Right lobe of liver (tissue), 4 donors: ENCODE measurements at regions not wholly inside any gene's neighbourhood (a gene's known extent, or its start where the extent isn't known, plus 50 kb on each side); places are given as distances from the start of the nearest gene placed in this dataset.

ENCODE experiments used
- POLR2A ChIP-seq: fragments of 450-650 bp; IDR thresholded peaks from one replicate; pipeline ENCODE4 v1.6.1; 2017; ENCODE audit warnings: antibody characterized with exemption, mild to moderate bottlenecking
- TF ChIP-seq, protein P1 (sequence below), 4 donors: fragments of 200-600 bp in 3 of 4; fragments of 450-650 bp in 1 of 4; IDR thresholded peaks; one replicate each; pipeline versions ENCODE4 v1.5.1 to v1.8.0; 2016 to 2022; ENCODE audit warnings: antibody characterized with exemption in 4 of 4, mild to moderate bottlenecking in 2 of 4
- donor health status: DM: no; HTN: no; CAD: no.
- donor health status: DM: no; HTN: no; CAD: no.
- donor health status: DM: no; HTN: yes; CAD: no.

DNA sequence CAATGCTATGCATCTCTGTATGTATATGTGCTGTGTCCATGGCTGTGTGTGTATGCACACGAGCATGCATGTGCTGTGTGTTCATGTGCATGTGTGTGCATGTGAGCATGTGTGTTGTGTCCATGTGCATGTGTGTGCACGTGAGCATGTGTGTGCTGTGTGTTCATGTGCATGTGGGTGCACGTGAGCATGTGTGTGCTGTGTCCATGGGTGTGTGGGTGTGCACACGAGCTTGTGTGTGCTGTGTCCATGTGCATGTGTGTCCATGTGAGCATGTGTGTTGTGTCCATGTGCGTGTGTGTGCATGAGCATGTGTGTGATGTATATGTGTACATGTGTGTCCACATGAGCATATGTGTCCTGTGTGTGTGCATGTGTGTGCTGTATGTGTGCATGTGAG, 414.4 kb upstream of the SALL3 start:
- TF ChIP-seq, protein P1, sequence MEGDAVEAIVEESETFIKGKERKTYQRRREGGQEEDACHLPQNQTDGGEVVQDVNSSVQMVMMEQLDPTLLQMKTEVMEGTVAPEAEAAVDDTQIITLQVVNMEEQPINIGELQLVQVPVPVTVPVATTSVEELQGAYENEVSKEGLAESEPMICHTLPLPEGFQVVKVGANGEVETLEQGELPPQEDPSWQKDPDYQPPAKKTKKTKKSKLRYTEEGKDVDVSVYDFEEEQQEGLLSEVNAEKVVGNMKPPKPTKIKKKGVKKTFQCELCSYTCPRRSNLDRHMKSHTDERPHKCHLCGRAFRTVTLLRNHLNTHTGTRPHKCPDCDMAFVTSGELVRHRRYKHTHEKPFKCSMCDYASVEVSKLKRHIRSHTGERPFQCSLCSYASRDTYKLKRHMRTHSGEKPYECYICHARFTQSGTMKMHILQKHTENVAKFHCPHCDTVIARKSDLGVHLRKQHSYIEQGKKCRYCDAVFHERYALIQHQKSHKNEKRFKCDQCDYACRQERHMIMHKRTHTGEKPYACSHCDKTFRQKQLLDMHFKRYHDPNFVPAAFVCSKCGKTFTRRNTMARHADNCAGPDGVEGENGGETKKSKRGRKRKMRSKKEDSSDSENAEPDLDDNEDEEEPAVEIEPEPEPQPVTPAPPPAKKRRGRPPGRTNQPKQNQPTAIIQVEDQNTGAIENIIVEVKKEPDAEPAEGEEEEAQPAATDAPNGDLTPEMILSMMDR (IDR thresholded peaks at IDR 0.05): no peak
- TF ChIP-seq POLR2A: no peak
